Pancreas (tissue), 10 donors: ENCODE measurements at regions not wholly inside any gene's neighbourhood (a gene's known extent, or its start where the extent isn't known, plus 50 kb on each side); places are given as distances from the start of the nearest gene placed in this dataset.

Source experiments
- ATAC-seq, 4 donors: fragments of 200-7000 bp; cut with Tn5 transposase; one replicate each; pipeline versions ENCODE4 v1.8.0 to v1.9.1; 2020; ENCODE audit warnings: mild to moderate bottlenecking in 4 of 4, moderate library complexity in 4 of 4
- DNase-seq, 6 donors: peaks; one replicate each; pipeline ENCODE4 v3.0.0-alpha.2; 2020
- FAIRE-seq: peaks from 2 replicates; lab custom pipeline; 2012; peaks lifted over from hg19 to GRCh38; lab: Jason Lieb, UNC
- H3K27ac ChIP-seq, 4 donors: fragments of 200-600 bp; sonication (generic); 1 replicate in 3 of 4; 2 replicates in 1 of 4; pipeline versions ENCODE4 v1.5.0 to v1.8.0; 2020
- H3K27me3 ChIP-seq, 4 donors: fragments of 200-600 bp; one replicate each; pipeline ENCODE4 v1.8.0; 2021
- H3K36me3 ChIP-seq, 3 donors: fragments of 200-600 bp; sonication (generic) in 1 of 3; one replicate each; pipeline versions ENCODE4 v1.5.0 to v1.8.0; 2020 to 2021
- H3K4me1 ChIP-seq, 3 donors: fragments of 200-600 bp; one replicate each; pipeline ENCODE4 v1.8.0; 2021
- H3K4me3 ChIP-seq, 4 donors: fragments of 200-600 bp; sonication (generic) in 2 of 4; one replicate each; pipeline versions ENCODE4 v1.5.0 to v1.8.0; 2020 to 2021
- H3K9me3 ChIP-seq, 4 donors: fragments of 200-600 bp; one replicate each; pipeline ENCODE4 v1.8.0; 2021
- WGBS, 2 donors: extraction: QIAGEN DNeasy Blood & Tissue Kit; methylation state at CpG; one replicate each; pipeline ENCODE4 v1.1.7; 2013; 5-methylcytosine and 5-hydroxymethylcytosine counted together
- intact Hi-C, 3 donors: fragments of 100-400 bp; cut with DNase I; formaldehyde crosslinking; loops; one replicate each; pipeline versions ENCODE4 v1.11.1 to v1.14.2; 2022
- TF ChIP-seq, protein P1 (sequence below), 4 donors: fragments of 200-600 bp; sonication (generic) in 3 of 4; IDR thresholded peaks; one replicate each; pipeline versions ENCODE4 v1.5.0 to v1.8.0; 2021; ENCODE audit warnings: antibody characterized with exemption in 4 of 4
- donor health status: healthy with polysubstance abuse.
- donor health status: DM: no; HTN: no; CAD: no; lungs with moderate emphysema.
- donor health status: DM: no; HTN: no; CAD: no.
- donor health status: control.
- donor health status: control.
- donor health status: Bipolar disorder and iron deficiency.
- donor health status: DM: yes; HTN: yes; CAD: no.
- donor health status: DM: no; HTN: no; CAD: no.
- donor health status: DM: no; HTN: no; CAD: no.
- donor health status: DM: yes; HTN: yes; CAD: no.

DNA sequence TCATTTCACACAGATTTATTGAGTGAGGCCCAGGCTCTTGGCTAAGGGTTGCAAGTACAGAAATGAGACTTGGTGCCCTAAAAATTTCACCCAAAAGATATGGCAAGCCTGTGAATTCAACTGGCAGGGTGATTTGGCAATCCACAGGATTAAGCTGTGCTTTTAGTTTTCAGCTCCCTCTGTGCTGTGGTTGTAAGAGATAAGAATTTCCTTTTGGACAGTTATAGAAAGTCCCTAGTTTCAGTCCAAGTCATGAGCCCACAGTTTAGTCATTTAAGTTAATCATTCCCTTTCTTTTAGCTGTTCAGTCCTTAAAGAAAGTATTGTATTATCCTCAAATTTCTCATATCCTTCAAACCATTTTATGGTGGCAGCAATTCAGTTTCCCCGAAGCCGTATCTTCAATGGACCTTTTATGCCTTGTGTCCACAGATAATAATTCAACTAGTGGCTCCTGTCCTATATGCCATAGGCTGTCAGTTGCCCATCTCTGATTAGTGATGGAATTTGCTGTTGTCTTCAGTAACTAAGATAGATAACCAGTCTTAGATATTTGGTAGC lies 73.4 kb upstream of the NAMPT start:
- 30 to 33% methylated on average over 2 of the region's 2 CpGs for WGBS, 2 donors
- TF ChIP-seq, protein P1, sequence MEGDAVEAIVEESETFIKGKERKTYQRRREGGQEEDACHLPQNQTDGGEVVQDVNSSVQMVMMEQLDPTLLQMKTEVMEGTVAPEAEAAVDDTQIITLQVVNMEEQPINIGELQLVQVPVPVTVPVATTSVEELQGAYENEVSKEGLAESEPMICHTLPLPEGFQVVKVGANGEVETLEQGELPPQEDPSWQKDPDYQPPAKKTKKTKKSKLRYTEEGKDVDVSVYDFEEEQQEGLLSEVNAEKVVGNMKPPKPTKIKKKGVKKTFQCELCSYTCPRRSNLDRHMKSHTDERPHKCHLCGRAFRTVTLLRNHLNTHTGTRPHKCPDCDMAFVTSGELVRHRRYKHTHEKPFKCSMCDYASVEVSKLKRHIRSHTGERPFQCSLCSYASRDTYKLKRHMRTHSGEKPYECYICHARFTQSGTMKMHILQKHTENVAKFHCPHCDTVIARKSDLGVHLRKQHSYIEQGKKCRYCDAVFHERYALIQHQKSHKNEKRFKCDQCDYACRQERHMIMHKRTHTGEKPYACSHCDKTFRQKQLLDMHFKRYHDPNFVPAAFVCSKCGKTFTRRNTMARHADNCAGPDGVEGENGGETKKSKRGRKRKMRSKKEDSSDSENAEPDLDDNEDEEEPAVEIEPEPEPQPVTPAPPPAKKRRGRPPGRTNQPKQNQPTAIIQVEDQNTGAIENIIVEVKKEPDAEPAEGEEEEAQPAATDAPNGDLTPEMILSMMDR (IDR thresholded peaks at IDR 0.05) = no peak
- Histone ChIP-seq H3K4me1 (peaks cover 0 to 7% (median 0%) of the 10 kb centered on the region in 3 donors), H3K9me3 (no peaks in the 10 kb centered on the region), H3K27me3 (no peaks in the 10 kb centered on the region), H3K27ac (peak overlapping the region in 2 of 4 donors; percentile 68 to 75), H3K4me3 (no peak overlapping the region), H3K36me3 (no peaks in the 10 kb centered on the region)
- ATAC-seq = peak; percentile 70 to 94 (median 89)
- peak in 1 of 6 donors; percentile 17 for DNase-seq
- intact Hi-C loops = no loop called here
- FAIRE-seq = no peak

DNA sequence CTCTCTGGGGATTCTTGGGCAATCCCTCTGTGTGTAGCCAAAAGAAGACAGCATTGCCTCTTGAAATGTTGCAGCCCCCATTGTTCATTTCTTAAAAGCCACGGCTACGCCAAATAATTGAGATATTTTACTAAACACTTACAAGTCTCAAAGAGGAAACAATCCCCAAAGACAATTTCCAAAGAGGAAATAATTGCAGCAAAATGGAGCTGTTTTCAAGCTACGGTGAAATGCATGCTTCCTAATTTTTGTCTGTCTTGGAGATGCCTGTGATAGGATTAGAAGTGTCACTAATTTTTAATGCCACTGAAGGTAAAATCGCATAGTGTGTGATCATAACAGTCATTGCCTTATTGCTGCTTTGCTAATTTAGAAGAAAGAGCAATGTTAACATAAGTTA lies 72.9 kb upstream of the NAMPT start:
- intact Hi-C loops = no loop called here
- TF ChIP-seq, protein P1 (IDR thresholded peaks at IDR 0.05) = no peak
- Histone ChIP-seq H3K27ac (peak overlapping the region in 2 of 4 donors; percentile 68 to 75), H3K4me1 (peaks cover 0 to 7% (median 0%) of the 10 kb centered on the region in 3 donors), H3K9me3 (no peaks in the 10 kb centered on the region), H3K4me3 (no peak overlapping the region), H3K36me3 (no peaks in the 10 kb centered on the region), H3K27me3 (no peaks in the 10 kb centered on the region)
- ATAC-seq (peak in 1 of 4 donors; percentile 11), DNase-seq (no peak), FAIRE-seq (no peak)
- 63 to 64% methylated on average over 4 of the region's 4 CpGs for WGBS, 2 donors

DNA sequence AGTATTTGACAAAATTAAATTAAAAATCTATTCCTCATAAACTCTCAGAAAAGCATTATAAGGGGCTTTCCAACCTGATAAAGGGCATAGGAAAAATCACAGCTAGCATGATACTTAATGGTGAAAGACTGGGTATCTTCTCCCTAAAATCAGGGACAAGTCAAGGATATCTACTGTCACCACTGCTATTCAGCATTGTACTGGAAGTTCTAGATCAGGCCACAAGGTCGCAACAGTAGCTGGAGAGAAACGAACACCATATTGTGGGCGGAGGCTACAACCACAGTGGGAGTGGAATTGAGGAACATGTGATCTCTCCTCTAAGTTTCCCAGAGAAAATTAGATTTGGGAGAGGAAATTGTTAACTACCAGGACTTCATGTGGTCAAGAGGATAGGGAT lies 70.0 kb upstream of the NAMPT start:
- H3K36me3 ChIP-seq = no peaks in the 10 kb centered on the region
- no peak overlapping the region for H3K27ac ChIP-seq
- peaks cover 0 to 7% (median 0%) of the 10 kb centered on the region in 3 donors for H3K4me1 ChIP-seq
- no peaks in the 10 kb centered on the region for H3K27me3 ChIP-seq
- TF ChIP-seq, protein P1 (IDR thresholded peaks at IDR 0.05) = no peak
- DNase-seq (no peak), ATAC-seq (no peak), FAIRE-seq (no peak)
- no peak overlapping the region for H3K4me3 ChIP-seq
- intact Hi-C loops = no loop called here
- WGBS, 2 donors = 76 to 80% methylated on average over 3 of the region's 3 CpGs
- no peaks in the 10 kb centered on the region for H3K9me3 ChIP-seq

DNA sequence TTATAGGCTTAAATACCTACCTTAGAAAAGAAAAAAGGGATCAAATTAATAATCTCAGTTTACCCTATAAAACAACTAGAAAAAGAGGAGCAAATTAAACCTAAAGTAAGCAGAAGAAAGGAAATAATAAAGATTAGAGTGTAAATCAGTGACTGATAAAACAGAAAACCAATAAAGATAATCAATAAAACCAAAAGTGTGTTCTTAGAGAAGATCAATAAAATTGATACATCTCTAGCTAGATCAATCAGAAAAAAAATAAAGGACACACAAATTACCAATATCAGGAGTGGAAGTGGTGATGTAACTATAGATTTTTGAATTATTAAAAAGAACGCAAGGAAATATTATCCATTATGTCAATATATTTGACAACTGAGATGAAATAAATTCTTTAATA lies 69.2 kb upstream of the NAMPT start:
- TF ChIP-seq, protein P1 (IDR thresholded peaks at IDR 0.05) = no peak
- ATAC-seq = no peak
- H3K36me3 ChIP-seq = no peaks in the 10 kb centered on the region
- intact Hi-C loops = no loop called here
- DNase-seq = no peak
- no peaks in the 10 kb centered on the region for H3K9me3 ChIP-seq
- no peaks in the 10 kb centered on the region for H3K27me3 ChIP-seq
- H3K27ac ChIP-seq = no peak overlapping the region
- H3K4me1 ChIP-seq = peaks cover 0 to 7% (median 0%) of the 10 kb centered on the region in 3 donors
- no peak for FAIRE-seq
- WGBS, 2 donors = 43 to 92% methylated on average over 1 of the region's 1 CpG
- no peak overlapping the region for H3K4me3 ChIP-seq

DNA sequence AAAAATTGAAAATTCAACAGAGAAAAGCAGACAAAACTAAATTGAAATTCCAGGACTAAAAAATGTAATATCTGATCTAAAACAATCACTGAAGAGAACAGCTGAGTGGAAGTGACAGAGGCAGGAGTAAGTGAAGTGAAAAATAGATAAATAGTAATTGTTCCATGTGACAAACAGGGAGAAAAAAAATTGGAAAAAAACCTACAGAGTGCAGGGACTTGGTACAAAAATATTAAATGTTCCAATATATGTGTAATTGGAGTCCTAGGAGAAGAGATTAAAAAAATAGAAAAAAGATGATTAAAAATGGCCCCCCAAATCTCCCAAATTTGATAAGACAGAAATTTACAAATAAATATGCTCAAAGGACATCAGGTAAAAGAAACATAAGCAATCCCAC lies 63.4 kb upstream of the NAMPT start:
- Histone ChIP-seq H3K27me3 (no peaks in the 10 kb centered on the region), H3K36me3 (no peaks in the 10 kb centered on the region), H3K9me3 (no peaks in the 10 kb centered on the region), H3K4me1 (no peaks in the 10 kb centered on the region), H3K27ac (no peak overlapping the region), H3K4me3 (no peak overlapping the region)
- FAIRE-seq = no peak
- TF ChIP-seq, protein P1 (IDR thresholded peaks at IDR 0.05) = no peak
- no peak for DNase-seq
- intact Hi-C loops = no loop called here
- ATAC-seq = no peak
